Skeletal muscle tissue (tissue), 1 donor: ENCODE measurements at regions not wholly inside any gene's neighbourhood (a gene's known extent, or its start where the extent isn't known, plus 50 kb on each side); places are given as distances from the start of the nearest gene placed in this dataset. TPM values are rescaled to one million over a fixed set of nuclear protein-coding genes. Genes with fewer than 3 reads are reported as not detected.

Experiments used
- small RNA-seq: library from RNA; depleted of rRNA; stranded (forward); fragments of <200 nt; gene quantifications from one replicate; pipeline ENCODE3, GENCODE V24; 2014

Small RNA genes lying in the stretch of these regions (small RNA-seq; reads per million reads assigned to genes)
- gene AC116562.3, result not detected
